ENCODE measurements at regions not wholly inside any gene's neighbourhood (a gene's known extent, or its start where the extent isn't known, plus 50 kb on each side); places are given as distances from the start of the nearest gene placed in this dataset.
A peak's percentile ranks its signal among the peaks of the same experiment; 100 is the strongest.
"Not testable (repeated sequence)": the region's sequence is repeated elsewhere in the genome, so short reads cannot be mapped to it uniquely, and the experiment has no call there.

DNA sequence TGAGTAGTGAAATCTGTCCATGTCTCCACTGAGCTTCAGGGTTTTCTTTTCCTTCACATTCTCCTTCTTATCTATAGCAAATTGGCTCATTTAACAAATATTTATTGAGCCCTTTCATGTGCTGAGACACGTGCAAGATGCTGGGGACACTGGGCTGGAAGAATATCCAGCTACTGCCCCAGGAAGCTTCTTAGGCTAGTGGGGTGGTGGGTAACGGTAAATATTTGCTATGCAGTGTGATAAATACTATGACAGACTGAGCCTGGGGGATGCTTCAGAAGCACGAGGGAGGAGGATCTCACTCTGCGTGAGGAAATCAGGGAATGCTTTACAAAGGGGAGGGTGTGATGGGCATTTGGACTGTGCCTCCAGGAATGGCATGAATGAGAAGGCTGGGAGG lies 524.1 kb downstream of the GRIN2A start:
- Mint-ChIP-seq H3K9me3 (peaks cover 0 to 4% (median 2%) of the 10 kb centered on the region in 3 donors), H3K27ac (peak overlapping the region in 1 of 3 donors; percentile 73), H3K4me1 (peaks cover 0 to 1% (median 0%) of the 10 kb centered on the region in 3 donors), H3K4me3 (no peak overlapping the region), H3K36me3 (no peaks in the 10 kb centered on the region), H3K27me3 (peaks cover 11% of the 10 kb centered on the region)

- Mint-ChIP-seq H3K36me3 (no peaks in the 10 kb centered on the region), H3K9me3 (peaks cover 0 to 4% (median 2%) of the 10 kb centered on the region in 3 donors), H3K4me1 (peaks cover 0 to 1% (median 0%) of the 10 kb centered on the region in 3 donors), H3K4me3 (no peak overlapping the region), H3K27ac (no peak overlapping the region), H3K27me3 (peaks cover 11% of the 10 kb centered on the region)
Measured at GRCh38 chr16:9658586-9658985, 523.6 kb downstream of the GRIN2A start.

GRCh38 chr16:9660898-9661297 lies 521.3 kb downstream of the GRIN2A start:
- peaks cover 0 to 1% (median 0%) of the 10 kb centered on the region in 3 donors for H3K4me1 Mint-ChIP-seq
- H3K27ac Mint-ChIP-seq, result no peak overlapping the region

GRCh38 chr16:9661336-9662017 lies 520.8 kb downstream of the GRIN2A start:
- no peaks in the 10 kb centered on the region for H3K36me3 Mint-ChIP-seq
- peaks cover 0 to 4% (median 4%) of the 10 kb centered on the region in 3 donors for H3K9me3 Mint-ChIP-seq
- H3K4me1 Mint-ChIP-seq, result peaks cover 0 to 1% (median 0%) of the 10 kb centered on the region in 3 donors
- no peak overlapping the region for H3K4me3 Mint-ChIP-seq
- peaks cover 5% of the 10 kb centered on the region for H3K27me3 Mint-ChIP-seq
- H3K27ac Mint-ChIP-seq, result no peak overlapping the region

More at GRCh38 chr16:9660898-9661297, 521.3 kb downstream of the GRIN2A start:
- Mint-ChIP-seq H3K27me3 (peaks cover 5% of the 10 kb centered on the region), H3K9me3 (peaks cover 0 to 4% (median 3%) of the 10 kb centered on the region in 3 donors), H3K36me3 (no peaks in the 10 kb centered on the region), H3K4me3 (no peak overlapping the region)

GRCh38 chr16:9663588-9663987 lies 518.6 kb downstream of the GRIN2A start:
- H3K36me3 Mint-ChIP-seq, result no peaks in the 10 kb centered on the region
- peaks cover 0 to 2% (median 2%) of the 10 kb centered on the region in 3 donors for H3K9me3 Mint-ChIP-seq
- H3K4me1 Mint-ChIP-seq, result no peaks in the 10 kb centered on the region
- peaks cover 5% of the 10 kb centered on the region for H3K27me3 Mint-ChIP-seq
- H3K27ac Mint-ChIP-seq, result no peak overlapping the region
- H3K4me3 Mint-ChIP-seq, result no peak overlapping the region

GRCh38 chr16:9665851-9666271 lies 516.4 kb downstream of the GRIN2A start:
- Mint-ChIP-seq H3K9me3 (peaks cover 0 to 2% (median 2%) of the 10 kb centered on the region in 3 donors), H3K27me3 (peaks cover 4% of the 10 kb centered on the region), H3K27ac (no peak overlapping the region), H3K36me3 (no peaks in the 10 kb centered on the region), H3K4me1 (no peaks in the 10 kb centered on the region), H3K4me3 (no peak overlapping the region)

DNA sequence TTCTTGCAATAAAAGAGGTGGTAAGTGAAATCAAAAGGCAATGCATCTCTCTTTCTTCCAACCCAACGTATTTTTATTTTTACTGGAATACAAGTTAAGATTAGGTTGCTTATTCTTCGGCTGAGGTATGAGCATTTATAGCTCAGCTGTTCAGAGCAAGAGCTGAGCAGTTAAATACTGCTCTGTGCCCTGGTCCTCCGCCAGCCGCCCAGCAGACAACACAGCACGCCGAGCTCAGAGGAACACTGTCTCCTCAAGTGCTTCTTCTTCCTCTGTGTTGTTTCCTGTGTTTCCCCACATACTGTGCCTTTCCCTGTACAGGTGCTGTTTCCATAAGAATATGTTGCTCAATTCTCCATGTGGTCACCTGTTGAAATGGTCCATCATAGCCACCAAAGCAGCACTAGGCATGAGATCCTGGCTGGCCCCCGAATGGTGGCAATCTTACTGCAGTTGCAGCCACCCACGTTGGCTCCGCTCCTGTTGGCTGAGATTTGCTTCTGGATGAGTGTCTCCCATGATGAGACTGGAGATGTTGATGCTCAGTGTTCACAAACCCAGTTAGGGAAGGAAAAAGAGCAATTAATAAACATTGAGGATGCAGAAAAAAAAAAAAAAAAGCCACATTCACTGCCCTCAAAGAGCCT lies 515.3 kb downstream of the GRIN2A start:
- H3K4me3 Mint-ChIP-seq, result no peak overlapping the region
- no peaks in the 10 kb centered on the region for H3K36me3 Mint-ChIP-seq
- no peaks in the 10 kb centered on the region for H3K4me1 Mint-ChIP-seq
- peaks cover 4% of the 10 kb centered on the region for H3K27me3 Mint-ChIP-seq
- H3K27ac Mint-ChIP-seq, result no peak overlapping the region
- peaks cover 0 to 2% (median 2%) of the 10 kb centered on the region in 3 donors for H3K9me3 Mint-ChIP-seq

- Mint-ChIP-seq H3K4me1 (no peaks in the 10 kb centered on the region), H3K27me3 (no peaks in the 10 kb centered on the region), H3K9me3 (peaks cover 0 to 2% (median under 1%) of the 10 kb centered on the region in 3 donors), H3K27ac (no peak overlapping the region), H3K4me3 (no peak overlapping the region), H3K36me3 (no peaks in the 10 kb centered on the region)
Measured at GRCh38 chr16:9670033-9670432, 512.2 kb downstream of the GRIN2A start.

DNA sequence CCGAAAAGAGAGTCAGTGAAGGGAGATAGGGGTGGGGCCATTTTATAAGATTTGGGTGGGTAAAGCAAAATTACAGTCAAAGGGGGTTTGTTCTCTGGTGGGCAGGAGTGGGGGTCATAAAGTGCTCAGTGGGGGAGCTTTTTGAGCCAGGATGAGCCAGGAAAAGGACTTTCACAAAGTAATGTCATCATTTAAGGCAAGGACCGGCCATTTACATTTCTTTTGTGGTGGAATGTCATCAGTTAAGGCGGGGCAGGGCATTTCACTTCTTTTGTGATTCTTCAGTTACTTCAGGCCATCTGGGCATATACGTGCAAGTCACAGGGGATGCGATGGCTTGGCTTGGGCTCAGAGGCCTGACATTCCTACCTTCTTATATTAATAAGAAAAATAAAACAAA lies 511.6 kb downstream of the GRIN2A start:
- H3K27me3 Mint-ChIP-seq, H3K4me3 Mint-ChIP-seq, H3K4me1 Mint-ChIP-seq, H3K9me3 Mint-ChIP-seq, H3K27ac Mint-ChIP-seq, H3K36me3 Mint-ChIP-seq: not testable (repeated sequence)

- H3K4me3 Mint-ChIP-seq, H3K27me3 Mint-ChIP-seq, H3K27ac Mint-ChIP-seq, H3K36me3 Mint-ChIP-seq, H3K9me3 Mint-ChIP-seq, H3K4me1 Mint-ChIP-seq: not testable (repeated sequence)
Measured at GRCh38 chr16:9676560-9677300, 505.5 kb downstream of the GRIN2A start.

GRCh38 chr16:9677301-9677653 lies 505.0 kb downstream of the GRIN2A start:
- no peak overlapping the region for H3K27ac Mint-ChIP-seq
- peaks cover 0 to 3% (median 1%) of the 10 kb centered on the region in 3 donors for H3K9me3 Mint-ChIP-seq
- no peaks in the 10 kb centered on the region for H3K36me3 Mint-ChIP-seq
- no peak overlapping the region for H3K4me3 Mint-ChIP-seq
- peaks cover 3% of the 10 kb centered on the region for H3K27me3 Mint-ChIP-seq
- no peaks in the 10 kb centered on the region for H3K4me1 Mint-ChIP-seq

DNA sequence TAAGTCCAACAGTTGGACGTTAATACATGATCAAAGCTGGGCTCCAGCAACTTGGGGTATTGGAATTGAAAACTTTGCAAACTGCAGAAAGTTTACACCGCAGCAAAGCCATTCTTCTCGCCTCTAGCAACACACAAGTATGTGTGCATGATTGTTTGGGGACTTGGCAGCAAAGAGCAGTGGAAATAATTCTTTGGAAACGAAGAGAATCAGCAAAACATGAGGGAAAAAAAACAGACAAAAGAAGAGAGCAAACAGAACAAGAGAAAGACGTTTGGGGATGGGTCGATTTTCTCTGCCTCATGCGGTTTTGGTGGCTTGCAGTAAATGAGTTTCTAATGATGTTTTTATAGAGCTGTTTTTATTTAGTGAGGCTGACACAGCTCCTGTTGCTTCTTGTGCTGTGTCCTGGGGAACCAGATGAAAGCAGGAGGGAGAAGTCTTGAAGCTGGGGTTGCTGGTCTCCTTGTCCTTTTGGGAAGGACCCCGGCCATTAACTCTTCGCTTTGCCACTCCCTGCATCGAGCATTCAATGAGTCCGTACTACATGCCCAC lies 502.9 kb downstream of the GRIN2A start:
- no peak overlapping the region for H3K4me3 Mint-ChIP-seq
- no peaks in the 10 kb centered on the region for H3K36me3 Mint-ChIP-seq
- H3K4me1 Mint-ChIP-seq, result no peaks in the 10 kb centered on the region
- no peak overlapping the region for H3K27ac Mint-ChIP-seq
- H3K27me3 Mint-ChIP-seq, result peaks cover 3% of the 10 kb centered on the region
- H3K9me3 Mint-ChIP-seq, result peaks cover 7 to 11% (median 9%) of the 10 kb centered on the region in 3 donors

DNA sequence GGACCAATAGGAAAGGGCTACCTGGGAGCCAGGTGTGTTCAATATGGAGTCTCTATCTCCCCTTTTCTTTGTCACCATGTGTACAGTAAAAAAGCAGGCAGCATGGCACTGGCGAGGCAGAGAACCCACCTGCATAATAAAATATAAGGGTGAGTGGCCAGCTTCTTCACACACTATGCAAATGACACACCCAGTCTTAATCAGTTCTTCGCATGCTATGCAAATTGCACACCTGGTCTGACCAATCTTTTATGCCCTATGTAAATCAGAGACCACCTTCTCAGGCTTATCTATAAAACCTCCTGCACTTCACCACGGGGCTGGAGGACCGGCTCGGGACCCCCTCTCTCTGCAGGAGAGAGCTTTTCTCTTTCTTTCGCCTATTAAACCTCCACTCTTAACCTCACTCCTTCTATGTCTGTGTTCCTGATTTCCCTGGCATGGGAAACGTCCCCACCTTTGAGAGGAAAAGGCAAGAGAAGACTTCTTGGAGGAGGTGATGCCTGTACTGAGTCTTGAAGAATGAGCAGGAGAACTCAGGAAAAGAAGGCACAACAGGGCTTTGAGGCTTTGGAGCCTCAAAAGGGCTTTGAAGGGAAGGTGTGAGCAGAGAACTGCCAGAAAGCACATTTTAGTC lies 502.1 kb downstream of the GRIN2A start:
- H3K36me3 Mint-ChIP-seq, result no peaks in the 10 kb centered on the region
- H3K27me3 Mint-ChIP-seq, result peaks cover 3% of the 10 kb centered on the region
- H3K4me3 Mint-ChIP-seq, result no peak overlapping the region
- no peaks in the 10 kb centered on the region for H3K4me1 Mint-ChIP-seq
- no peak overlapping the region for H3K27ac Mint-ChIP-seq
- H3K9me3 Mint-ChIP-seq, result peaks cover 7 to 11% (median 9%) of the 10 kb centered on the region in 3 donors

GRCh38 chr16:9680968-9681367 lies 501.3 kb downstream of the GRIN2A start:
- Mint-ChIP-seq H3K9me3 (peaks cover 7 to 10% (median 9%) of the 10 kb centered on the region in 3 donors), H3K27me3 (peaks cover 3% of the 10 kb centered on the region), H3K4me1 (no peaks in the 10 kb centered on the region), H3K36me3 (no peaks in the 10 kb centered on the region), H3K4me3 (no peak overlapping the region), H3K27ac (no peak overlapping the region)

- peaks cover 7 to 10% (median 9%) of the 10 kb centered on the region in 3 donors for H3K9me3 Mint-ChIP-seq
- no peaks in the 10 kb centered on the region for H3K36me3 Mint-ChIP-seq
- H3K4me3 Mint-ChIP-seq, result peak overlapping the region in 1 of 4 donors; percentile 12
- no peaks in the 10 kb centered on the region for H3K4me1 Mint-ChIP-seq
- H3K27ac Mint-ChIP-seq, result no peak overlapping the region
- peaks cover 2% of the 10 kb centered on the region for H3K27me3 Mint-ChIP-seq
Measured at GRCh38 chr16:9681508-9681907, 500.7 kb downstream of the GRIN2A start.
